ENCODE measurements at regions not wholly inside any gene's neighbourhood (a gene's known extent, or its start where the extent isn't known, plus 50 kb on each side); places are given as distances from the start of the nearest gene placed in this dataset.

DNA sequence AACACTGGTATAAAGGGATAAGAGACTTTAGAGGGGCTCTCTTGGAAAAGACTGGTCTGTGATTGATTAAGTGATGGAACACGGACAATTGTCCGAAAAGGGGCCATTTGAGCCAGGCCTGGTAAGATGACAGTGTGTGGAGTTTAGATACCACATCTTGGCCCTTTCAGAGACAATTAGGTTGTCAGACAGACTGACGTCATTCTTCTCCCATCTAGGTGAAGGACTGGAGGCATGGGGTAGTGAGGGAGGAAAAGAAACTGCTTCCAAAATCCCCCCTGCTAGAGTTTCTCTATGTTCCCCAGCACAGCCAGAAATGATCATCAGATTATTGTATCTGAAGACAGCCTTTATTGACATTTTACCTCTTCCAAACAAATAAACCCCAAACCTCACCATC, 84.8 kb upstream of the MYO3A start:
- DNase-seq (ENCODE audit: low read depth): no peak
- TF ChIP-seq, protein P1, sequence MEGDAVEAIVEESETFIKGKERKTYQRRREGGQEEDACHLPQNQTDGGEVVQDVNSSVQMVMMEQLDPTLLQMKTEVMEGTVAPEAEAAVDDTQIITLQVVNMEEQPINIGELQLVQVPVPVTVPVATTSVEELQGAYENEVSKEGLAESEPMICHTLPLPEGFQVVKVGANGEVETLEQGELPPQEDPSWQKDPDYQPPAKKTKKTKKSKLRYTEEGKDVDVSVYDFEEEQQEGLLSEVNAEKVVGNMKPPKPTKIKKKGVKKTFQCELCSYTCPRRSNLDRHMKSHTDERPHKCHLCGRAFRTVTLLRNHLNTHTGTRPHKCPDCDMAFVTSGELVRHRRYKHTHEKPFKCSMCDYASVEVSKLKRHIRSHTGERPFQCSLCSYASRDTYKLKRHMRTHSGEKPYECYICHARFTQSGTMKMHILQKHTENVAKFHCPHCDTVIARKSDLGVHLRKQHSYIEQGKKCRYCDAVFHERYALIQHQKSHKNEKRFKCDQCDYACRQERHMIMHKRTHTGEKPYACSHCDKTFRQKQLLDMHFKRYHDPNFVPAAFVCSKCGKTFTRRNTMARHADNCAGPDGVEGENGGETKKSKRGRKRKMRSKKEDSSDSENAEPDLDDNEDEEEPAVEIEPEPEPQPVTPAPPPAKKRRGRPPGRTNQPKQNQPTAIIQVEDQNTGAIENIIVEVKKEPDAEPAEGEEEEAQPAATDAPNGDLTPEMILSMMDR (IDR thresholded peaks at IDR 0.05; ENCODE audit: low read length, missing control alignments): no peak
- no peak overlapping the region for H3K4me3 ChIP-seq (replicated peaks; ENCODE audit: low read depth, low read length)

DNA sequence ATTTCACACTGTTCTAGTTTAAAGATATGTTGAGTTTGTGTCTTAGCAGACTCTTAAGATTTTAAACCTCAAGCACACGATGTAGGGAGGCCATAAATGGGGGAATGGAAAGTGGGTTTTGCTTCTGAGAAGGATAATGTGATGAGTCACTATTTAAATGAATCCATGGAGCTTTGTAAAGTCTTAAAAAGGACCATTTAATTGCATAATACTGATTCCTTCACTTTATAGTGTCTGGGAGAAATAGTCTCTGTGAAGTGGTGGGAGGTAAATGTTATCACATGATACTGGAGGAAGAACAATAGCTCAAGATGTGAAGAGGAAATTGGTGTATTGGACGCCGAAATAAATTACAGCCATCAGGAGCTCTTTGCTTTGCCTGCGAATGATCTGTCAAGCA, 84.0 kb upstream of the MYO3A start:
- TF ChIP-seq, protein P1 (IDR thresholded peaks at IDR 0.05; ENCODE audit: low read length, missing control alignments): no peak
- DNase-seq (ENCODE audit: low read depth): no peak
- no peak overlapping the region for H3K4me3 ChIP-seq (replicated peaks; ENCODE audit: low read depth, low read length)

DNA sequence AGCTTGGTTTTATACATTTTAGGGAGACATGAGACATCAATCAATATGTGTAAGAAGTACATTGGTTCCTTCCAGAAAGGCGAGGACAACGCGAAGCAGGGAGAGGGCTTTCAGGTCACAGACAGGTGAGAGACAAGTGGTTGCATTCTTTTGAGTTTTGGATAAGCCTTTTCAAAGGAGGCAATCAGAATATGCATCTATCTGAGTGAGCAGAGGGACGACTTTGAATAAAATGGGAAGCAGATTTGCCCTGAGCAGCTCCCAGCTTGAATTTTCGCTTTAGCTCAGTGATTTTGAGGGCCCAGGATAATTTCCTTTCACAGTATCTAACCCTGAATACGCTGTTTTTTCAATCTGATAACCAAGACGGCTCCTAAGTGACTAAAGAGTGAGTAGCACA, 82.5 kb upstream of the MYO3A start:
- TF ChIP-seq, protein P1 (IDR thresholded peaks at IDR 0.05; ENCODE audit: low read length, missing control alignments): no peak
- DNase-seq (ENCODE audit: low read depth): no peak

DNA sequence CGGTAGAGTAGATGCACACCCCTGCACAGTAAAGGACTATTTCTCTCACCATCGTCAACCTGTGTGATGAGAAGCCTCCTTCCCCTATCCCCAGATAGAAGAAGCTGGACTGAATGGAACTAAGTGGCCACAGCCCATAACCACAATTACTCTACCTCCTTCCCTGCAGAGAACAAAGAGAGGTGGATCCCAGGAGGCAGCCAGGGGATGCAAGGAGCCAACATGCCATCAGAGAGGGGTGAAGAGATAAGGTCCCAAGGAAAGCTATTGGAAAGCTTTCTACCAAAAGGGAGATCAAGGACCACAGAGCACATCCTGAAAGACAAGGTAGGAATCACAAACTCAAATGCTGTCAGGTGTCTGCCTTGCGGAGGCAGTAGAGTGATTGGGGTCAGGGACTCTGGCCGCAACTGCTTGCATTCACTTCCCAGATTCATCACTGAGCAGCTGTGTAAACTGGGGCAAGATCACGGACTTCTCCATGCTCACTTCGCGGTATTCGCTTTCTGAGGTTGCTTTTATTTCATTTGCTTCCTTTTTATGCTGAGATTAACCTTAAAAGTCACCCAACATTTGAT, 81.6 kb upstream of the MYO3A start:
- H3K4me3 ChIP-seq (replicated peaks; ENCODE audit: low read depth, low read length): no peak overlapping the region
- TF ChIP-seq, protein P1 (IDR thresholded peaks at IDR 0.05; ENCODE audit: low read length, missing control alignments): no peak
- no peak for DNase-seq (ENCODE audit: low read depth)

More for the DNA sequence above, 82.5 kb upstream of the MYO3A start:
- no peak overlapping the region for H3K4me3 ChIP-seq (replicated peaks; ENCODE audit: low read depth, low read length)

DNA sequence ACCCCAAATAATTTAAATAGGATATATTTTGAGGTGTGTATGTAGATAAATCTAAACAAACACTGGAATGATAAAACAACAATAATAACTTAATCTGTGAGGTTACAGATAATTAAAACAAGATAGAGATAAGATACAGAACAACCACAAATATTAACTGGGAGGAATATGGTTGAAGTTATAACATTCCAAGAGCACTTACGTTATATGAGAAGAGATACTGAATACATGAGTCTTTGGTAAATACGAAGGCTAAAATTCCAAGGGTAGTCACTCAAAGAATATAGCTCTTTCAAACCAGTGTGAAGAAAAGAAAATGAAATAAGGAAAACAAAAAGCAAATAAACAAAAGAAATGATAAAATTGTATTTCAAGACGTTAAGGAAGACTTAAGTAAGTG, 76.0 kb upstream of the MYO3A start:
- no peak for DNase-seq (ENCODE audit: low read depth)
- TF ChIP-seq, protein P1 (IDR thresholded peaks at IDR 0.05; ENCODE audit: low read length, missing control alignments): no peak
- no peak overlapping the region for H3K4me3 ChIP-seq (replicated peaks; ENCODE audit: low read depth, low read length)

DNA sequence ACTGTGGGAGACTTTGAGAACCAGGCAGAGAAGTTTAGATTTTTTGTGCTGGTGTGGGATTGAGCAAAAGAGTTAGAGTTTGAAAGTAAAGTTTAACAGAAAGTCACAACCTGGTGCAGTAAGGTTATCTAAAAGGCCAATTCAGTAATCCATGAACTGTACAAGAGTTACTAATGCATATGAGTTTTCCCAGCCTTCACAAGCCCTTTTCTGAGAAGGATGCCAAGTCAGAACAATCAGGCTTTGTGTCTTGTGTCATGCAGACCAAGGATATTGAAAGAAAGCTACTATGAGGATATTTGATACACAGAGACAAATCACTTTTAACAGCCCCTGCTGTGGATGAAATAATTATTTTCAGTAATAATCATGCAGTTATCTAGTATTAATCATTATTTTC, 68.8 kb upstream of the MYO3A start:
- TF ChIP-seq, protein P1 (IDR thresholded peaks at IDR 0.05; ENCODE audit: low read length, missing control alignments): no peak
- no peak for DNase-seq (ENCODE audit: low read depth)
- H3K4me3 ChIP-seq (replicated peaks; ENCODE audit: low read depth, low read length): no peak overlapping the region

DNA sequence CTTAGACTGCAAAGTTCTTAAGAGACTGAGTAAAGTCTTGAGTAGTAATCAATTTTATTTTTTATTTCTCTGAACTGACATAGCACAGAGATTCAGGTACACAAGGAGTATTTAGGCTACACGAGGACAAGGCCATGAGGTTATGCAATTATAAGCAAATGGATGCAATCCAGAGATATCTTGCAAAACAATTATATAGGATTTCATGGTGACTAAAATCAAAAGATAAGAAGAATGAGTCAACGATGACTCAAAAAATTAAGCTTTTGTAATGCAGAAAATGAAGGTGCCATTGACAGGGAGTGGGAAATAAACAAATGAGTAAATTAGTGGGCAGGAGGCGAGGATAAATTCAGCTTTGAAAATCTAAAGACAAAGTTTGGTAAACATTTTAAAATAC, 66.7 kb upstream of the MYO3A start:
- peak; percentile 38 for DNase-seq (ENCODE audit: low read depth)
- no peak overlapping the region for H3K4me3 ChIP-seq (replicated peaks; ENCODE audit: low read depth, low read length)
- TF ChIP-seq, protein P1 (IDR thresholded peaks at IDR 0.05; ENCODE audit: low read length, missing control alignments): no peak
